ENCODE measurements at regions not wholly inside any gene's neighbourhood (a gene's known extent, or its start where the extent isn't known, plus 50 kb on each side); places are given as distances from the start of the nearest gene placed in this dataset.

GRCh38 chr5:130797303-130797702, 367.8 kb downstream of the HINT1 start:
- DNase-seq: no peak
- Histone ChIP-seq H3K79me2 (ENCODE audit: insufficient read depth, low read length) (no peaks in the 10 kb centered on the region), H2AFZ (ENCODE audit: insufficient read depth, low read depth, low read length, poor library complexity, severe bottlenecking) (no peak overlapping the region), H3K27me3 (ENCODE audit: control insufficient read depth in 2 of 2, insufficient read depth in 2 of 2, low read length in 2 of 2) (no peaks in the 10 kb centered on the region), H3K9ac (ENCODE audit: insufficient read depth, low read length, poor library complexity, severe bottlenecking) (no peak overlapping the region), H3K27ac (ENCODE audit: low read depth in 1 of 2, low read length in 2 of 2) (no peak overlapping the region), H4K20me1 (ENCODE audit: insufficient read depth, low read length) (no peaks in the 10 kb centered on the region), H3K4me2 (replicated peaks; ENCODE audit: extremely low read depth, low read length, poor library complexity, severe bottlenecking) (no peak overlapping the region), H3K4me1 (ENCODE audit: control insufficient read depth in 1 of 2, insufficient read depth in 2 of 2, low read length in 2 of 2) (no peaks in the 10 kb centered on the region), H3K9me3 (replicated peaks in 1 of 2; ENCODE audit: control insufficient read depth in 1 of 2, insufficient read depth in 1 of 2, low read length in 2 of 2) (no peaks in the 10 kb centered on the region), H3K4me3 (replicated peaks in 1 of 3; ENCODE audit: low read depth in 2 of 3, low read length in 3 of 3) (no peak overlapping the region), H3K36me3 (replicated peaks in 1 of 2; ENCODE audit: control insufficient read depth in 1 of 2, insufficient read depth in 2 of 2, low read length in 2 of 2) (no peaks in the 10 kb centered on the region)
- Mint-ChIP-seq H3K27me3 (ENCODE audit: low read depth in 3 of 3) (peaks cover 0 to 4% (median 1%) of the 10 kb centered on the region in 3 donors), H3K9me3 (peaks cover 0 to 9% (median 5%) of the 10 kb centered on the region in 7 donors), H3K36me3 (no peaks in the 10 kb centered on the region), H3K4me1 (no peaks in the 10 kb centered on the region), H3K27ac (no peak overlapping the region), H3K4me3 (no peak overlapping the region)
- WGBS (ENCODE audit: insufficient coverage): 100% methylated on average over 2 of the region's 3 CpGs
- no peak for TF ChIP-seq CTCF (IDR thresholded peaks at IDR 0.05)
- intact Hi-C loops (cut with micrococcal nuclease): no loop called here

DNA sequence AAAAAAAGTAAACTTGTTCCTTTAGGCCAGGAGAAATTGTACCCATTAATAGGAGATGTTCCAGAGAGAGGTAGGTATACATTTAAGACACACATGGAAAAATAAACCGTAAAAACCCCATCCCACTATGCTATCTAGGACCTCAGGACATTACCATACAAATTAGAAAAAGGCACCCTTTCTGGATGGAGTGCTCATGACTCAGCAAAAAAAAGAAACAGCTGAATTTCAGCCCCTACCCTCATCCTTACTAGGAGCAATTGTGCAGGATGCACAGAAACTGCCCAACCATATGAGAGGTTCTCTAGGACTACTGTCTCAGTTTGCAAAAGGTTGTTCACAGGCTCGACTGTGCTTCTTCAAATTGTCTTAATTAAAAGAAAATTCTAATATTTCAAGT, 368.2 kb downstream of the HINT1 start:
- Mint-ChIP-seq H3K27ac (no peak overlapping the region), H3K27me3 (ENCODE audit: low read depth in 3 of 3) (peaks cover 0 to 4% (median 1%) of the 10 kb centered on the region in 3 donors), H3K4me3 (no peak overlapping the region), H3K36me3 (no peaks in the 10 kb centered on the region), H3K9me3 (peaks cover 0 to 6% (median 4%) of the 10 kb centered on the region in 7 donors), H3K4me1 (no peaks in the 10 kb centered on the region)
- no peaks in the 10 kb centered on the region for H3K4me1 ChIP-seq (ENCODE audit: control insufficient read depth in 1 of 2, insufficient read depth in 2 of 2, low read length in 2 of 2)
- H3K27me3 ChIP-seq (ENCODE audit: control insufficient read depth in 2 of 2, insufficient read depth in 2 of 2, low read length in 2 of 2): no peaks in the 10 kb centered on the region
- no peaks in the 10 kb centered on the region for H3K79me2 ChIP-seq (ENCODE audit: insufficient read depth, low read length)
- WGBS (ENCODE audit: insufficient coverage): no CpG with 5 or more reads among the region's 2 CpGs
- H3K27ac ChIP-seq (ENCODE audit: low read depth in 1 of 2, low read length in 2 of 2): no peak overlapping the region
- H3K4me2 ChIP-seq (replicated peaks; ENCODE audit: extremely low read depth, low read length, poor library complexity, severe bottlenecking): no peak overlapping the region
- no peaks in the 10 kb centered on the region for H3K9me3 ChIP-seq (replicated peaks in 1 of 2; ENCODE audit: control insufficient read depth in 1 of 2, insufficient read depth in 1 of 2, low read length in 2 of 2)
- no peak overlapping the region for H3K9ac ChIP-seq (ENCODE audit: insufficient read depth, low read length, poor library complexity, severe bottlenecking)
- no peak overlapping the region for H2AFZ ChIP-seq (ENCODE audit: insufficient read depth, low read depth, low read length, poor library complexity, severe bottlenecking)
- H4K20me1 ChIP-seq (ENCODE audit: insufficient read depth, low read length): no peaks in the 10 kb centered on the region
- intact Hi-C loops (cut with micrococcal nuclease): no loop called here
- H3K36me3 ChIP-seq (replicated peaks in 1 of 2; ENCODE audit: control insufficient read depth in 1 of 2, insufficient read depth in 2 of 2, low read length in 2 of 2): no peaks in the 10 kb centered on the region
- DNase-seq: no peak
- H3K4me3 ChIP-seq (replicated peaks in 1 of 3; ENCODE audit: low read depth in 2 of 3, low read length in 3 of 3): no peak overlapping the region
- TF ChIP-seq CTCF (IDR thresholded peaks at IDR 0.05): no peak
